Thoracic aorta (tissue), 2 donors: ENCODE measurements at regions not wholly inside any gene's neighbourhood (a gene's known extent, or its start where the extent isn't known, plus 50 kb on each side); places are given as distances from the start of the nearest gene placed in this dataset.

ENCODE experiments used
- ATAC-seq: fragments of 150-250 bp; one replicate; pipeline ENCODE4 v1.8.0; 2017; ENCODE audit warnings: low read depth; ENCODE audit not compliant: insufficient number of reproducible peaks, low FRiP score
- DNase-seq: peaks from one replicate; pipeline ENCODE4 v3.0.0-alpha.2; 2020; ENCODE audit warnings: low spot score
- H3K27ac ChIP-seq, 2 donors: fragments of 200-600 bp; sonication (generic); 1 replicate in 1 of 2; 2 replicates in 1 of 2; pipeline ENCODE4 v1.5.1; 2016; ENCODE audit warnings: mild to moderate bottlenecking in 2 of 2, moderate library complexity in 2 of 2
- H3K27me3 ChIP-seq: fragments of 200-600 bp; sonication (generic); replicated peaks from 2 replicates; pipeline ENCODE4 v1.6.0; 2016; ENCODE audit warnings: mild to moderate bottlenecking; ENCODE audit not compliant: insufficient read depth
- H3K36me3 ChIP-seq: fragments of 200-600 bp; sonication (generic); one replicate; pipeline ENCODE4 v1.5.1; 2016
- H3K4me1 ChIP-seq, 2 donors: fragments of 200-600 bp; sonication (generic); 1 replicate in 1 of 2; 2 replicates in 1 of 2; pipeline versions ENCODE4 v1.5.1 to v1.6.0; 2016; ENCODE audit warnings: low read depth in 2 of 2, mild to moderate bottlenecking in 1 of 2; ENCODE audit not compliant: control insufficient read depth in 1 of 2
- H3K4me3 ChIP-seq: fragments of 200-600 bp; sonication (generic); 2 replicates; pipeline ENCODE4 v1.5.1; 2016; ENCODE audit warnings: mild to moderate bottlenecking
- H3K9me3 ChIP-seq: fragments of 200-600 bp; sonication (generic); 2 replicates; pipeline ENCODE4 v1.5.1; 2016
- TF ChIP-seq, protein P1 (sequence below): fragments of 200-600 bp; sonication (generic); IDR thresholded peaks from one replicate; pipeline ENCODE4 v1.5.1; 2019; ENCODE audit warnings: antibody characterized with exemption

DNA sequence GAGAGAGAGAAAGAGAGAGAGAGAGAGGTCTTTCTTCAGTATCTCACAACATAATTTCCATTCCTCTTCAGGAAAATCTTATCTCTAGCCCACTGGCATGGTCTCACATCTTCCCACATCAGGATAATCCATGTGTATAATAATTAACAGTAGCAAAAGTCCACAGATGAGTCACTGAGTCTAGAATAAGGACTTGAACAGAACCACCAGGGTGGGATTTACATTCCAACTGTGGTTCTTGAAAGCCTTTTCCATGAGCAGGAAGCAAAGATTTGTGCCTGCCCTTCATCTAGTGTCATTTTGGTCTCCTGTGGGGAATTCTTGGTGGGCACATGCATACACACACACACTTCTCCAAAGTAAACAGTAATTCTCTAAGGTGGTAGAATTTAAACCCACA is 107.1 kb upstream of the TCF4 start:
- no peak for DNase-seq
- H3K27me3 ChIP-seq = no peaks in the 10 kb centered on the region
- H3K27ac ChIP-seq = no peak overlapping the region
- no peak overlapping the region for H3K4me3 ChIP-seq
- TF ChIP-seq, protein P1, sequence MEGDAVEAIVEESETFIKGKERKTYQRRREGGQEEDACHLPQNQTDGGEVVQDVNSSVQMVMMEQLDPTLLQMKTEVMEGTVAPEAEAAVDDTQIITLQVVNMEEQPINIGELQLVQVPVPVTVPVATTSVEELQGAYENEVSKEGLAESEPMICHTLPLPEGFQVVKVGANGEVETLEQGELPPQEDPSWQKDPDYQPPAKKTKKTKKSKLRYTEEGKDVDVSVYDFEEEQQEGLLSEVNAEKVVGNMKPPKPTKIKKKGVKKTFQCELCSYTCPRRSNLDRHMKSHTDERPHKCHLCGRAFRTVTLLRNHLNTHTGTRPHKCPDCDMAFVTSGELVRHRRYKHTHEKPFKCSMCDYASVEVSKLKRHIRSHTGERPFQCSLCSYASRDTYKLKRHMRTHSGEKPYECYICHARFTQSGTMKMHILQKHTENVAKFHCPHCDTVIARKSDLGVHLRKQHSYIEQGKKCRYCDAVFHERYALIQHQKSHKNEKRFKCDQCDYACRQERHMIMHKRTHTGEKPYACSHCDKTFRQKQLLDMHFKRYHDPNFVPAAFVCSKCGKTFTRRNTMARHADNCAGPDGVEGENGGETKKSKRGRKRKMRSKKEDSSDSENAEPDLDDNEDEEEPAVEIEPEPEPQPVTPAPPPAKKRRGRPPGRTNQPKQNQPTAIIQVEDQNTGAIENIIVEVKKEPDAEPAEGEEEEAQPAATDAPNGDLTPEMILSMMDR = no peak
- H3K4me1 ChIP-seq = no peaks in the 10 kb centered on the region
- ATAC-seq = no peak
- H3K9me3 ChIP-seq = no peaks in the 10 kb centered on the region
- H3K36me3 ChIP-seq = no peaks in the 10 kb centered on the region

DNA sequence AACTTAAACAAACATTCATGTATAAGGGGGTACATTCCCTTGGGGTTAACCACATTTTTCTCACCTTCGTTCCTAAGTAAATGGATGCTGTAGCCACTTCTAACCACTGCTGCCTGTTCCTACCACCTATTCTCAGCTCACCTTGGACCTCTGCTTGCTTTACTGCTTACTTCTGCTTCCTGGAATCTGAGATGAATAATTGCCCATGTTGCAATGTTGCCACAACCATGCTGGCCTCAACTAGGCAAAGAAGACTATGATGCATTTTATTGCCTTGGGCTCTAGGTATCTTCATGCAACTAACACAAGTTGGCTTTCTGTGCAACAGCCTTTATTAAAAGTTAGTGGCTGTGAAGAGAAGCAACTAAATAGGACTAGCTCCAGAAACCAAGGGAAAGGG is 106.3 kb upstream of the TCF4 start:
- no peaks in the 10 kb centered on the region for H3K36me3 ChIP-seq
- H3K4me3 ChIP-seq = no peak overlapping the region
- ATAC-seq (no peak), DNase-seq (no peak)
- no peaks in the 10 kb centered on the region for H3K9me3 ChIP-seq
- TF ChIP-seq, protein P1 = no peak
- no peaks in the 10 kb centered on the region for H3K4me1 ChIP-seq
- no peaks in the 10 kb centered on the region for H3K27me3 ChIP-seq
- H3K27ac ChIP-seq = no peak overlapping the region

DNA sequence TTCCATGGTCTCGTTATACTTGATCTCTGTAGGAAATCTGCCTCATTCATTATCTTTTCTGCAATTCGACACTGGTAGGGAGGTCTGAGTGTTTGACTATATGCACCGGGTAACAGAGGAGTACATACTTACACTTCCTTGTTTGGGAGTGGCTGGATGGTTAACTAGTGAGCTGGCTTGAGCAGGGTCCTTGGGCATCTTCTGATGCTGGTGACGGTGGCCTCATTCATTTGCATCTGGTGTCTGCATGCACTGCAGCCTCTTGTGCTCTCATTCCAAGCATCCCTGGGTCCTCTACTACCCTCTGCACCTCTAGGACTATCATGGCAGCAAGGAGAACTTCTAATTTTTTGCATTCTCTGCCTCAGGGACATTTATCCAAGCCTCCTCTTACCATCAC is 100.0 kb upstream of the TCF4 start:
- Histone ChIP-seq H3K9me3 (no peaks in the 10 kb centered on the region), H3K27me3 (no peaks in the 10 kb centered on the region), H3K4me1 (no peaks in the 10 kb centered on the region), H3K36me3 (no peaks in the 10 kb centered on the region), H3K27ac (no peak overlapping the region), H3K4me3 (no peak overlapping the region)
- no peak for DNase-seq
- TF ChIP-seq, protein P1 = no peak
- no peak for ATAC-seq

DNA sequence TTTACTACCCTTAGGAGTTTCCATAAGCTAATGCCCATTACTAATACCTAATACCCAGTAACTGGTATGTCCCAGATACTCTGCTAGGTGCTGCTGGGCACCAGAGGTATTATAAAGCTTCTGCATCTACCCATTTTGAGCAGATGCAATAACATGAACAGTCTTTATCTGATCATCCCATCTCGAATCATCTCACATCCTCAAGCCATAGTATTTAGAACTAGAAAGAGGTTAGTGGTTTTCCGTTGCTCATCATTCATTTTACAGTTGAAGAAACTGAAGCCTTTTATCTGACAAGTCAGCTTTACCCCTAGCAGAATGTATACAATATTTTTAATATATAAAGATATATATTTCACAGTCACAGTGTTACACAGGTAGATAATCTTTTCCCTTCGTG is 99.1 kb upstream of the TCF4 start:
- no peaks in the 10 kb centered on the region for H3K9me3 ChIP-seq
- TF ChIP-seq, protein P1 = no peak
- ATAC-seq (no peak), DNase-seq (no peak)
- H3K36me3 ChIP-seq = no peaks in the 10 kb centered on the region
- no peak overlapping the region for H3K27ac ChIP-seq
- no peaks in the 10 kb centered on the region for H3K4me1 ChIP-seq
- no peaks in the 10 kb centered on the region for H3K27me3 ChIP-seq
- H3K4me3 ChIP-seq = no peak overlapping the region

DNA sequence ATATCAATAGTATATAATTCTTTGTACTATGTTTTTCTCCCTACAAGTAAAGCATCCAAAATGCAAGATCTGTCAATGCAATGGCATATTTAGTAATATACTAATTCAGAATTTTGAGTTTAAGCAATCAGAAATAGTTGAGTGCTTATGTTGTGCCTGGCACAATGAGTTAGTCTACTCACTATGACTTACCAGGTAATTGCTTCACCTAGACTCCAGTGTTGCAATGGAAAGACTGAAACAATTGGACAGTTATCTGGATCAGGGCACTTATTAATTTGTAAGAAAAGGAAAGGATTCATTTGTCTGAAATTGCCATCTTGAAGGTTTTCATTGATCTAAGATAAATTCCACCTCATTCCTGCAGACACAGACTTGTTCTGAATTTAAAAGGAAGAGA is 97.6 kb upstream of the TCF4 start:
- no peak overlapping the region for H3K4me3 ChIP-seq
- no peak for ATAC-seq
- TF ChIP-seq, protein P1 = no peak
- no peak for DNase-seq
- no peaks in the 10 kb centered on the region for H3K27me3 ChIP-seq
- no peaks in the 10 kb centered on the region for H3K36me3 ChIP-seq
- H3K27ac ChIP-seq = no peak overlapping the region
- H3K4me1 ChIP-seq = no peaks in the 10 kb centered on the region
- H3K9me3 ChIP-seq = no peaks in the 10 kb centered on the region
